Smooth muscle cell of the brain vasculature (primary cell): ENCODE measurements at regions not wholly inside any gene's neighbourhood (a gene's known extent, or its start where the extent isn't known, plus 50 kb on each side); places are given as distances from the start of the nearest gene placed in this dataset.

ENCODE experiments used
- DNase-seq: peaks from one replicate; pipeline ENCODE4 v3.0.0-alpha.2; 2012; ENCODE audit warnings: low read depth, low spot score

- DNase-seq: no peak
Observed at GRCh38 chr7:114854369-114854768, 67.5 kb upstream of the MDFIC start.

GRCh38 chr7:114856625-114857024 is 65.3 kb upstream of the MDFIC start:
- DNase-seq: no peak

DNA sequence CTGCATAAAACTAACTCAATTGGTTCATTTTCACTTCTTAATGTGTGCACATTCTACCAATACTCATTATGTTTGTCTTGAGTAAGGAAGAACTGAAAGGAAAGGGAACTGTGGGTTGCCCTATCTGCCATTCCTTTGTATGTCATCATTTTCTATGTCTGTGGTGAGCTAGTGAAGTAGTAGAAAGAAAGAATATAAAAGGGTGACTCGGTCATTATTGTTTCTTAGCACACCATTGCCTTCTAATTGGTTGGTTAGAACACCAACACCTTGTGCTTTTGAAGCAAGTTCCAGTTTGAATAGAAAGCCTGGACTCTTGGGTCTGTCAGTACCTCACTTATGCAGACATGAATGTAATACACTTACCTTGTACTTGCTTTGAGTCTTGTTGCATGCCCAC is 64.3 kb upstream of the MDFIC start:
- DNase-seq: no peak

DNA sequence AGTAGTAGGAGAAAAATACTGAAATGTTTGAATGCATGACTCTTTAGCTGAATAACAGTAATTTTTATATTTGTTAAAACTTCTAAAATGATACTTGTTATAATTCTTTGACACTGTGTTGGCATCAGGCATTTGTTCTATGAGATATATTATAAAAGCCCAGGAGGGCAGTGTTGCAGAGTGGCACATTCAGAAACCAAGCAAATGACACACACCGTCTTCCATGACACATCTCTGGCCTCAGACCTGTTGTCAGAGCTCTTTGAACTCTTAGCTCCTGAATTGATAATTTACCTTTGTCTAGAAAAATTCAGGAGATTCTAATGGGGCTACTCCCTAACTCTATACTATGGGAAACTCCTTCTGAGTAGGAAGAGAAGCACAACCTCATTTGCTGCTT is 62.4 kb upstream of the MDFIC start:
- no peak for DNase-seq

GRCh38 chr7:114860206-114860605 is 61.7 kb upstream of the MDFIC start:
- DNase-seq: no peak

- DNase-seq: no peak
Observed at GRCh38 chr7:114862406-114862805, 59.5 kb upstream of the MDFIC start.

- DNase-seq: no peak
Observed at GRCh38 chr7:114864278-114864677, 57.6 kb upstream of the MDFIC start.

- DNase-seq: peak; percentile 33
Observed at GRCh38 chr7:114865564-114865963, 56.3 kb upstream of the MDFIC start.
